Adrenal gland (tissue), 5 donors: ENCODE measurements at regions not wholly inside any gene's neighbourhood (a gene's known extent, or its start where the extent isn't known, plus 50 kb on each side); places are given as distances from the start of the nearest gene placed in this dataset.

Source experiments
- CTCF ChIP-seq, 6 experiments: fragments of 450-650 bp in 4 of 6; fragments of 200-600 bp in 2 of 6; sonication (generic) in 1 of 6; IDR thresholded peaks; 1 replicate in 5 of 6; 2 replicates in 1 of 6; pipeline versions ENCODE4 v1.5.1 to v1.8.0; 2016 to 2021; ENCODE audit warnings: antibody characterized with exemption in 6 of 6, mild to moderate bottlenecking in 2 of 6, moderate library complexity in 1 of 6
- POLR2A ChIP-seq, 2 donors: fragments of 450-650 bp; IDR thresholded peaks; one replicate each; pipeline ENCODE4 v1.6.1; 2017; ENCODE audit warnings: antibody characterized with exemption in 2 of 2, mild to moderate bottlenecking in 2 of 2, moderate library complexity in 1 of 2
- donor health status: DM: no; HTN: no; CAD: no.

GRCh38 chr4:28310926-28311325, 1450.3 kb downstream of the STIM2 start:
- TF ChIP-seq CTCF (IDR thresholded peaks at IDR 0.05), result no peak
- TF ChIP-seq POLR2A (IDR thresholded peaks at IDR 0.05), result no peak
